ENCODE measurements at regions not wholly inside any gene's neighbourhood (a gene's known extent, or its start where the extent isn't known, plus 50 kb on each side); places are given as distances from the start of the nearest gene placed in this dataset.
"Not testable (repeated sequence)": the region's sequence is repeated elsewhere in the genome, so short reads cannot be mapped to it uniquely, and the experiment has no call there.

DNA sequence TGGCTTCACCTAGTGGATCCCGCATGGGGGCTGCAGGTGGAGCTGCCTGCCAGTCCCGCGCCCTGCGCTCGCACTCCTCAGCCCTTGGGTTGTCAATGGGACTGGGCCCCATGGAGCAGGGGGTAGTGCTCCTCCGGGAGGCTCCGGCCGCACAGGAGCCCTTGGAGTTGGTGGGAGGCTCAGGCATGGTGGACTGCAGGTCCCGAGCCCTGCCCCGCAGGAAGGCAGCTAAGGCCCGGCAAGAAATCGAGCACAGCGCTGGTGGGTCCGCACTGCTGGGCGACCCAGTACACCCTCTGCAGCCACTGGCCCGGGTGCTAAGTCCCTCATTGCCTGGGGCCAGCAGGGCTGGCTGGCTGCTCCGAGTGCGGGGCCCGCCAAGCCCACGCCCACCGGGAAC is 231.2 kb upstream of the TECRL start:
- TF ChIP-seq EZH2 (IDR thresholded peaks at IDR 0.05; ENCODE audit: borderline replicate concordance, low read depth, low read length, severe bottlenecking), result not testable (repeated sequence)
- TF ChIP-seq, protein P1, sequence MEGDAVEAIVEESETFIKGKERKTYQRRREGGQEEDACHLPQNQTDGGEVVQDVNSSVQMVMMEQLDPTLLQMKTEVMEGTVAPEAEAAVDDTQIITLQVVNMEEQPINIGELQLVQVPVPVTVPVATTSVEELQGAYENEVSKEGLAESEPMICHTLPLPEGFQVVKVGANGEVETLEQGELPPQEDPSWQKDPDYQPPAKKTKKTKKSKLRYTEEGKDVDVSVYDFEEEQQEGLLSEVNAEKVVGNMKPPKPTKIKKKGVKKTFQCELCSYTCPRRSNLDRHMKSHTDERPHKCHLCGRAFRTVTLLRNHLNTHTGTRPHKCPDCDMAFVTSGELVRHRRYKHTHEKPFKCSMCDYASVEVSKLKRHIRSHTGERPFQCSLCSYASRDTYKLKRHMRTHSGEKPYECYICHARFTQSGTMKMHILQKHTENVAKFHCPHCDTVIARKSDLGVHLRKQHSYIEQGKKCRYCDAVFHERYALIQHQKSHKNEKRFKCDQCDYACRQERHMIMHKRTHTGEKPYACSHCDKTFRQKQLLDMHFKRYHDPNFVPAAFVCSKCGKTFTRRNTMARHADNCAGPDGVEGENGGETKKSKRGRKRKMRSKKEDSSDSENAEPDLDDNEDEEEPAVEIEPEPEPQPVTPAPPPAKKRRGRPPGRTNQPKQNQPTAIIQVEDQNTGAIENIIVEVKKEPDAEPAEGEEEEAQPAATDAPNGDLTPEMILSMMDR (IDR thresholded peaks at IDR 0.05; ENCODE audit: borderline replicate concordance, extremely low read depth, low read length, poor library complexity, severe bottlenecking), result not testable (repeated sequence)
